ENCODE measurements at regions not wholly inside any gene's neighbourhood (a gene's known extent, or its start where the extent isn't known, plus 50 kb on each side); places are given as distances from the start of the nearest gene placed in this dataset.

GRCh38 chr12:113732916-113733315 lies 233.2 kb downstream of the RBM19 start:
- 85% methylated on average over 2 of the region's 4 CpGs for WGBS (ENCODE audit: insufficient coverage)
- Histone ChIP-seq H3K9me3 (ENCODE audit: control insufficient read depth, insufficient read depth, low read length) (no peaks in the 10 kb centered on the region), H3K4me3 (ENCODE audit: low read depth, low read length) (no peak overlapping the region), H3K4me1 (ENCODE audit: control insufficient read depth, insufficient read depth, low read length) (peaks cover 7% of the 10 kb centered on the region), H3K36me3 (ENCODE audit: control insufficient read depth, insufficient read depth, low read length) (no peaks in the 10 kb centered on the region), H3K27me3 (ENCODE audit: control insufficient read depth, insufficient read depth, low read length) (peaks cover 2% of the 10 kb centered on the region), H3K27ac (ENCODE audit: low read depth, low read length) (no peak overlapping the region)
- DNase-seq (ENCODE audit: low read depth in 4 of 6, low spot score in 6 of 6): no peak

- peaks cover 11% of the 10 kb centered on the region for H3K4me1 ChIP-seq (ENCODE audit: control insufficient read depth, insufficient read depth, low read length)
- H3K4me3 ChIP-seq (ENCODE audit: low read depth, low read length): no peak overlapping the region
- H3K36me3 ChIP-seq (ENCODE audit: control insufficient read depth, insufficient read depth, low read length): no peaks in the 10 kb centered on the region
- no peaks in the 10 kb centered on the region for H3K27me3 ChIP-seq (ENCODE audit: control insufficient read depth, insufficient read depth, low read length)
- no peak overlapping the region for H3K27ac ChIP-seq (ENCODE audit: low read depth, low read length)
- 85% methylated on average over 1 of the region's 1 CpG for WGBS (ENCODE audit: insufficient coverage)
- no peaks in the 10 kb centered on the region for H3K9me3 ChIP-seq (ENCODE audit: control insufficient read depth, insufficient read depth, low read length)
- no peak for DNase-seq (ENCODE audit: low read depth in 4 of 6, low spot score in 6 of 6)
Observed at GRCh38 chr12:113727651-113728061, 238.5 kb downstream of the RBM19 start.

GRCh38 chr12:113726254-113726819 lies 239.8 kb downstream of the RBM19 start:
- WGBS (ENCODE audit: insufficient coverage): 90% methylated on average over 2 of the region's 6 CpGs
- Histone ChIP-seq H3K4me1 (ENCODE audit: control insufficient read depth, insufficient read depth, low read length) (peaks cover 11% of the 10 kb centered on the region), H3K9me3 (ENCODE audit: control insufficient read depth, insufficient read depth, low read length) (no peaks in the 10 kb centered on the region), H3K4me3 (ENCODE audit: low read depth, low read length) (no peak overlapping the region), H3K27ac (ENCODE audit: low read depth, low read length) (no peak overlapping the region), H3K27me3 (ENCODE audit: control insufficient read depth, insufficient read depth, low read length) (no peaks in the 10 kb centered on the region), H3K36me3 (ENCODE audit: control insufficient read depth, insufficient read depth, low read length) (no peaks in the 10 kb centered on the region)
- DNase-seq (ENCODE audit: low read depth in 4 of 6, low spot score in 6 of 6): no peak

- no peak overlapping the region for H3K27ac ChIP-seq (ENCODE audit: low read depth, low read length)
- no peaks in the 10 kb centered on the region for H3K9me3 ChIP-seq (ENCODE audit: control insufficient read depth, insufficient read depth, low read length)
- H3K4me1 ChIP-seq (ENCODE audit: control insufficient read depth, insufficient read depth, low read length): peaks cover 11% of the 10 kb centered on the region
- WGBS (ENCODE audit: insufficient coverage): 97% methylated on average over 2 of the region's 2 CpGs
- no peak for DNase-seq (ENCODE audit: low read depth in 4 of 6, low spot score in 6 of 6)
- no peaks in the 10 kb centered on the region for H3K36me3 ChIP-seq (ENCODE audit: control insufficient read depth, insufficient read depth, low read length)
- no peaks in the 10 kb centered on the region for H3K27me3 ChIP-seq (ENCODE audit: control insufficient read depth, insufficient read depth, low read length)
- H3K4me3 ChIP-seq (ENCODE audit: low read depth, low read length): no peak overlapping the region
Observed at GRCh38 chr12:113725557-113725876, 240.6 kb downstream of the RBM19 start.

GRCh38 chr12:113724794-113725556 lies 241.2 kb downstream of the RBM19 start:
- DNase-seq (ENCODE audit: low read depth in 4 of 6, low spot score in 6 of 6): peak in 4 of 6 donors; percentile 13 to 90 (median 52)
- Histone ChIP-seq H3K27me3 (ENCODE audit: control insufficient read depth, insufficient read depth, low read length) (no peaks in the 10 kb centered on the region), H3K4me3 (ENCODE audit: low read depth, low read length) (no peak overlapping the region)

GRCh38 chr12:113723631-113724030 lies 242.5 kb downstream of the RBM19 start:
- no peaks in the 10 kb centered on the region for H3K9me3 ChIP-seq (ENCODE audit: control insufficient read depth, insufficient read depth, low read length)
- no peak for DNase-seq (ENCODE audit: low read depth in 4 of 6, low spot score in 6 of 6)
- WGBS (ENCODE audit: insufficient coverage): 96% methylated on average over 4 of the region's 4 CpGs
- H3K4me3 ChIP-seq (ENCODE audit: low read depth, low read length): no peak overlapping the region
- H3K36me3 ChIP-seq (ENCODE audit: control insufficient read depth, insufficient read depth, low read length): no peaks in the 10 kb centered on the region
- H3K27ac ChIP-seq (ENCODE audit: low read depth, low read length): no peak overlapping the region
- peaks cover 11% of the 10 kb centered on the region for H3K4me1 ChIP-seq (ENCODE audit: control insufficient read depth, insufficient read depth, low read length)
- no peaks in the 10 kb centered on the region for H3K27me3 ChIP-seq (ENCODE audit: control insufficient read depth, insufficient read depth, low read length)

More at GRCh38 chr12:113724794-113725556, 241.2 kb downstream of the RBM19 start:
- 40% methylated on average over 28 of the region's 34 CpGs for WGBS (ENCODE audit: insufficient coverage)
- no peaks in the 10 kb centered on the region for H3K36me3 ChIP-seq (ENCODE audit: control insufficient read depth, insufficient read depth, low read length)
- no peak overlapping the region for H3K27ac ChIP-seq (ENCODE audit: low read depth, low read length)
- H3K4me1 ChIP-seq (ENCODE audit: control insufficient read depth, insufficient read depth, low read length): peaks cover 11% of the 10 kb centered on the region
- H3K9me3 ChIP-seq (ENCODE audit: control insufficient read depth, insufficient read depth, low read length): no peaks in the 10 kb centered on the region

GRCh38 chr12:113722747-113723146 lies 243.4 kb downstream of the RBM19 start:
- no peak overlapping the region for H3K4me3 ChIP-seq (ENCODE audit: low read depth, low read length)
- no peaks in the 10 kb centered on the region for H3K36me3 ChIP-seq (ENCODE audit: control insufficient read depth, insufficient read depth, low read length)

GRCh38 chr12:113720629-113721028 lies 245.5 kb downstream of the RBM19 start:
- no peaks in the 10 kb centered on the region for H3K9me3 ChIP-seq (ENCODE audit: control insufficient read depth, insufficient read depth, low read length)
- no peaks in the 10 kb centered on the region for H3K36me3 ChIP-seq (ENCODE audit: control insufficient read depth, insufficient read depth, low read length)
- peaks cover 11% of the 10 kb centered on the region for H3K4me1 ChIP-seq (ENCODE audit: control insufficient read depth, insufficient read depth, low read length)
- no peak for DNase-seq (ENCODE audit: low read depth in 4 of 6, low spot score in 6 of 6)
- H3K27me3 ChIP-seq (ENCODE audit: control insufficient read depth, insufficient read depth, low read length): no peaks in the 10 kb centered on the region
- WGBS (ENCODE audit: insufficient coverage): 38% methylated on average over 4 of the region's 4 CpGs
- no peak overlapping the region for H3K27ac ChIP-seq (ENCODE audit: low read depth, low read length)
- no peak overlapping the region for H3K4me3 ChIP-seq (ENCODE audit: low read depth, low read length)

More at GRCh38 chr12:113722747-113723146, 243.4 kb downstream of the RBM19 start:
- Histone ChIP-seq H3K9me3 (ENCODE audit: control insufficient read depth, insufficient read depth, low read length) (no peaks in the 10 kb centered on the region), H3K27ac (ENCODE audit: low read depth, low read length) (no peak overlapping the region), H3K4me1 (ENCODE audit: control insufficient read depth, insufficient read depth, low read length) (peaks cover 11% of the 10 kb centered on the region), H3K27me3 (ENCODE audit: control insufficient read depth, insufficient read depth, low read length) (no peaks in the 10 kb centered on the region)
- WGBS (ENCODE audit: insufficient coverage): 82% methylated on average over 5 of the region's 5 CpGs
- DNase-seq (ENCODE audit: low read depth in 4 of 6, low spot score in 6 of 6): no peak

- Histone ChIP-seq H3K27ac (ENCODE audit: low read depth, low read length) (no peak overlapping the region), H3K27me3 (ENCODE audit: control insufficient read depth, insufficient read depth, low read length) (no peaks in the 10 kb centered on the region), H3K36me3 (ENCODE audit: control insufficient read depth, insufficient read depth, low read length) (no peaks in the 10 kb centered on the region), H3K4me1 (ENCODE audit: control insufficient read depth, insufficient read depth, low read length) (peaks cover 7% of the 10 kb centered on the region), H3K9me3 (ENCODE audit: control insufficient read depth, insufficient read depth, low read length) (no peaks in the 10 kb centered on the region), H3K4me3 (ENCODE audit: low read depth, low read length) (no peak overlapping the region)
- WGBS (ENCODE audit: insufficient coverage): 97% methylated on average over 5 of the region's 8 CpGs
- DNase-seq (ENCODE audit: low read depth in 4 of 6, low spot score in 6 of 6): no peak
Observed at GRCh38 chr12:113719911-113720591, 246.1 kb downstream of the RBM19 start.

Measured in spinal cord (tissue), 9 donors.